Heart right ventricle (tissue), 16 donors: ENCODE measurements at regions not wholly inside any gene's neighbourhood (a gene's known extent, or its start where the extent isn't known, plus 50 kb on each side); places are given as distances from the start of the nearest gene placed in this dataset.
"Not testable (repeated sequence)": the region's sequence is repeated elsewhere in the genome, so short reads cannot be mapped to it uniquely, and the experiment has no call there.

ENCODE experiments used
- ATAC-seq, 8 donors: fragments of 200-7000 bp; cut with Tn5 transposase; one replicate each; pipeline ENCODE4 v1.9.1; 2020; ENCODE audit warnings: mild to moderate bottlenecking in 8 of 8, moderate library complexity in 8 of 8, moderate number of reproducible peaks in 1 of 8
- DNase-seq, 2 donors: peaks; one replicate each; pipeline ENCODE4 v3.0.0-alpha.2; 2020
- H3K27ac ChIP-seq, 10 donors: fragments of 200-600 bp; sonication (generic) in 2 of 10; one replicate each; pipeline versions ENCODE4 v1.5.0 to v1.8.0; 2020 to 2022; ENCODE audit warnings: mild to moderate bottlenecking in 3 of 10
- H3K27me3 ChIP-seq, 7 donors: fragments of 200-600 bp; one replicate each; pipeline ENCODE4 v1.8.0; 2021 to 2022; ENCODE audit warnings: mild to moderate bottlenecking in 2 of 7
- H3K36me3 ChIP-seq, 9 donors: fragments of 200-600 bp; sonication (generic) in 1 of 9; one replicate each; pipeline versions ENCODE4 v1.5.0 to v1.8.0; 2020 to 2022; ENCODE audit warnings: mild to moderate bottlenecking in 2 of 9
- H3K4me1 ChIP-seq, 9 donors: fragments of 200-600 bp; sonication (generic) in 1 of 9; one replicate each; pipeline versions ENCODE4 v1.5.0 to v1.8.0; 2020 to 2022; ENCODE audit warnings: mild to moderate bottlenecking in 4 of 9
- H3K4me3 ChIP-seq, 10 donors: fragments of 200-600 bp; sonication (generic) in 2 of 10; one replicate each; pipeline versions ENCODE4 v1.5.0 to v1.8.0; 2020 to 2022; ENCODE audit warnings: mild to moderate bottlenecking in 7 of 10, moderate library complexity in 2 of 10
- H3K9me3 ChIP-seq, 11 donors: fragments of 200-600 bp in 10 of 11; sonication (generic) in 2 of 11; one replicate each; pipeline versions ENCODE4 v1.5.0 to v1.8.0; 2013 to 2022; ENCODE audit warnings: mild to moderate bottlenecking in 2 of 11, control low read depth in 1 of 11, moderate library complexity in 1 of 11
- whole genome bisulfite sequencing, 2 donors: extraction: QIAGEN DNeasy Blood & Tissue Kit; methylation state at CpG; one replicate each; pipeline ENCODE4 v1.1.7; 2013; ENCODE audit warnings: inconsistent platforms in 1 of 2; 5-methylcytosine and 5-hydroxymethylcytosine counted together
- intact Hi-C, 10 donors: fragments of 100-400 bp; cut with DNase I; formaldehyde crosslinking; loops; one replicate each; pipeline versions ENCODE4 v1.11.1 to v1.14.2; 2022
- TF ChIP-seq, protein P1 (sequence below), 9 donors: fragments of 200-600 bp; sonication (generic) in 2 of 9; IDR thresholded peaks; one replicate each; pipeline versions ENCODE4 v1.5.0 to v1.8.0; 2021 to 2022; ENCODE audit warnings: antibody characterized with exemption in 9 of 9, mild to moderate bottlenecking in 5 of 9, moderate library complexity in 1 of 9
- donor health status: Arrhythmogenic right ventricular cardiomyopathy.
- donor health status: ischemic (EF 13 %, LVEDD 7.1; RV severe dilation, severe dysfunction).
- donor health status: healthy with polysubstance abuse.
- donor health status: DM: no; HTN: yes; CAD: no.
- donor health status: DM: no; HTN: no; CAD: no.
- donor health status: ischemic (EF 25% LVEDD 6.9; RV normal size, moderate dysfunction).
- donor health status: ischemic (EF 25% LVEDD 5.7; RV mildly dilated, moderate dysfunction).
- donor health status: healthy.
- donor health status: DM: yes; HTN: yes; CAD: no.
- donor health status: Ischemic cardiomyopathy.
- donor health status: ischemic (EF 35%, LVEDD 5.7; RV mildly dilated, moderate dysfunction).
- donor health status: nonischemic (EF 11% LVEDD 7.7; RV severe dilation, severe dysfunction).
- donor health status: DM: yes; HTN: yes; CAD: no.
- donor health status: PGD.
- donor health status: ischemic (EF 29% LVEDD 5.4; RV normal size, mild dysfunction).
- donor health status: nonischemic (EF 23%, LVEDD 6.1; RV moderate dilation, normal function).

DNA sequence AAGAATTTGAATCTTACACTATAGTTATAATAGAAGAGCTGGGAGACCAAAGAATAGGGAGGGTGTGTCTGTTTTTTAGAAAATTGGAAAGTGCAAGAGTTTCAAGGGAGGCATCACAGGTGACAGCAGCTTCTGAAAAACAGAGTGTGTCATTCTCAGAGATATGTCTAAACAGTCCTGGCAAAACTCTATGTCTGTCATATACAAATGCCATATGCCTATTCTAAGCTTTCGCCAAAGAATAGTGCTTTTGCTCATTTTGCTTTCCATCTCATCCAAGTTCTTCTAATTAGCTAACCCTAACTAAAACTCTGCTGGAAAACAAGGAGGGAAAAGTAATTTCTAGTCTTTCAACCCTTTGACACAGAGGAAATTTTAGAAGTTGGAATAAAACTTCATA is 388.0 kb upstream of the TYRP1 start:
- ATAC-seq (no peak), DNase-seq (no peak)
- no peak overlapping the region for H3K4me3 ChIP-seq
- intact Hi-C loops: loop anchor here in 1 of 10 donors (10.0 kb wide), 1 partner anchor 60 kb away; no protein-coding TSS in a partner anchor
- TF ChIP-seq, protein P1, sequence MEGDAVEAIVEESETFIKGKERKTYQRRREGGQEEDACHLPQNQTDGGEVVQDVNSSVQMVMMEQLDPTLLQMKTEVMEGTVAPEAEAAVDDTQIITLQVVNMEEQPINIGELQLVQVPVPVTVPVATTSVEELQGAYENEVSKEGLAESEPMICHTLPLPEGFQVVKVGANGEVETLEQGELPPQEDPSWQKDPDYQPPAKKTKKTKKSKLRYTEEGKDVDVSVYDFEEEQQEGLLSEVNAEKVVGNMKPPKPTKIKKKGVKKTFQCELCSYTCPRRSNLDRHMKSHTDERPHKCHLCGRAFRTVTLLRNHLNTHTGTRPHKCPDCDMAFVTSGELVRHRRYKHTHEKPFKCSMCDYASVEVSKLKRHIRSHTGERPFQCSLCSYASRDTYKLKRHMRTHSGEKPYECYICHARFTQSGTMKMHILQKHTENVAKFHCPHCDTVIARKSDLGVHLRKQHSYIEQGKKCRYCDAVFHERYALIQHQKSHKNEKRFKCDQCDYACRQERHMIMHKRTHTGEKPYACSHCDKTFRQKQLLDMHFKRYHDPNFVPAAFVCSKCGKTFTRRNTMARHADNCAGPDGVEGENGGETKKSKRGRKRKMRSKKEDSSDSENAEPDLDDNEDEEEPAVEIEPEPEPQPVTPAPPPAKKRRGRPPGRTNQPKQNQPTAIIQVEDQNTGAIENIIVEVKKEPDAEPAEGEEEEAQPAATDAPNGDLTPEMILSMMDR (IDR thresholded peaks at IDR 0.05): no peak
- H3K36me3 ChIP-seq: no peaks in the 10 kb centered on the region
- no peaks in the 10 kb centered on the region for H3K27me3 ChIP-seq
- H3K4me1 ChIP-seq: no peaks in the 10 kb centered on the region
- WGBS, 2 donors: 92 to 94% methylated on average over 1 of the region's 1 CpG
- peaks cover 0 to 12% (median 5%) of the 10 kb centered on the region in 11 donors for H3K9me3 ChIP-seq
- H3K27ac ChIP-seq: no peak overlapping the region

DNA sequence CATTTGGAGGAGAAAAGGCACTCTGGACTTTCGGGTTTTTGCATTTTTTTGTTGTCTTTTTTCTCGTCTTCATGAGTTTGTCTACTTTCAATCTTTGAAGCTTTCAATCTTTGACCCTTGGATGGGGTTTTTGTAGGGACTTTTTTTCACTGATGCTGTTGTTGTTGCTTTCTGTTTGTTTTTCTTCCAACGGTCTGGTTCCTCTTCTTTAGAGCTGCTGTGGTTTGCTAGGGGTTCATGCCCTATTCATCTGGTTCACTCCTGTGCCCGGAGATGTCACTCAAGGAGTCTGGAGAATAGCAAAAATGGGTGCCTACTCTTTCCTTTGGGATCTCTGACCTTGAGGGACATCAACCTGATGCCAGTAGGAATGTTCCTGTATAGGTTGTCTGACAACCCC is 378.6 kb upstream of the TYRP1 start:
- intact Hi-C loops: no loop called here
- Histone ChIP-seq H3K27ac (no peak overlapping the region), H3K4me3 (no peak overlapping the region), H3K9me3 (peaks cover 0 to 36% (median 7%) of the 10 kb centered on the region in 11 donors), H3K4me1 (no peaks in the 10 kb centered on the region), H3K27me3 (no peaks in the 10 kb centered on the region), H3K36me3 (no peaks in the 10 kb centered on the region)
- TF ChIP-seq, protein P1 (IDR thresholded peaks at IDR 0.05): no peak
- ATAC-seq (no peak), DNase-seq (no peak)
- 74 to 75% methylated on average over 4 of the region's 4 CpGs for WGBS, 2 donors

DNA sequence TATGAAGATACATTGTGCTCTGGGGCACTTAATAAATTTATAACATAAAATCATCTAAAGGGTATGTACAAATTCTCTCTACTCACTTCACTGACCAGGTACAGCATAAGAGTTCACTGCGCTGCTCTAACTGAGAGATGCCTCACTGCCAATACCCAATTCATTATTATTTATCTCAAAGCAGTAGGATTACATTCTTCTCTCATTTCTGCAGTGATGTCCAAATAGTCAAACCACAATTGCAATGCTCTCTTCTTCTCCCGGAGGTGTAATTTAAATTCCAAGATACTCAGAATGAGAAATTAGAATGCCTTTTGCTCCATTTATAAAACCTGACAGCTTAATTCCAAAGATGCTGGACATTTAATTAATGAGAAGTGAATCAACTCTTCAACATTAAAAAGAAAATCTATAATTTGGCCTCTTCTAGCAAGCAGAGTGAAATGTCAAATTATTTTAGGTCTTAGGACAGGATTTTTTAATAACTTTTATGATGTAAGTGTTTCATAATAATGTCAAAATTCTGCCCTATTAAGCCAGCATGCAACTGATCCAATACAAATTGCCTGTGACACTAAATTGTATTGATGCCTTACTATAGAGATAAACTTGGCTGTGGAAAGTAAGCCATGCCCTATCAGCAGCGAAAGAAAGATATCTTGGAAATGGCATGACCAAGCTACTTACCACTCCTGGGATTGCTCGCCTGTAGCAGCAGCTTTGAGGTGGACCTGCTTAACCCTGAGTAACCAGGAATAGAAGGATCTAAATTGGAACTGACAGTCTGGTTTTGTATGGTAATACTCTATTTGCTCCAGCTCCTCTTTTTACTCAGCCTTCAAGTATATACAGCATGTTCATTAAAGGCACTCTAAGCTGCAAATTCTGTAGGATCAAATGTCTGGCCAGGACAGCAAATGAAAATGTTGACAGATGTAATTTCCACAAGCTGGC is 374.2 kb upstream of the TYRP1 start:
- Histone ChIP-seq H3K4me1 (no peaks in the 10 kb centered on the region), H3K4me3 (no peak overlapping the region), H3K36me3 (no peaks in the 10 kb centered on the region), H3K9me3 (peaks cover 0 to 6% (median 0%) of the 10 kb centered on the region in 11 donors), H3K27me3 (no peaks in the 10 kb centered on the region), H3K27ac (no peak overlapping the region)
- no peak for DNase-seq
- intact Hi-C loops: no loop called here
- TF ChIP-seq, protein P1 (IDR thresholded peaks at IDR 0.05): no peak
- no peak for ATAC-seq
- 53 to 61% methylated on average over 4 of the region's 4 CpGs for WGBS, 2 donors

DNA sequence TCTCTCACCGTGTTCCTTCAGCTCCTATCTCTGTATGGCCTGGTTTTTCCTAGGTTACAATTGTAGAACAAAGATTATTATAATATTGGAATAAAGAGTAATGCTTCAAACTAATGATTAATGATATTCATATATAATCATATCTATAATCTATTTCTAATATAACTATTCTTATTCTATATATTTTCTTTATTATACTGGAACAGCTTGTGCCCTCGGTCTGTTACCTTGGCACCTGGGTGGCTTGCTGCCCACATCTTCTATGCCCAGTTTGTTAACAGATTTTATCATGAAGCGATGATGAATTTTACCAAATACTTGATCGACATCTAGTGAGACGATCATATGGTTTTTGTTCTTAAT is 363.6 kb upstream of the TYRP1 start:
- DNase-seq (no peak), ATAC-seq (no peak)
- no peak overlapping the region for H3K4me3 ChIP-seq
- WGBS, 2 donors: 65 to 67% methylated on average over 5 of the region's 5 CpGs
- intact Hi-C loops: no loop called here
- H3K9me3 ChIP-seq: no peaks in the 10 kb centered on the region
- H3K4me1 ChIP-seq: peaks cover 0 to 4% (median 0%) of the 10 kb centered on the region in 9 donors
- H3K27ac ChIP-seq: no peak overlapping the region
- TF ChIP-seq, protein P1 (IDR thresholded peaks at IDR 0.05): peak in 1 of 9 donors; percentile 8
- H3K36me3 ChIP-seq: no peaks in the 10 kb centered on the region
- peaks cover 0 to 3% (median 0%) of the 10 kb centered on the region in 7 donors for H3K27me3 ChIP-seq

DNA sequence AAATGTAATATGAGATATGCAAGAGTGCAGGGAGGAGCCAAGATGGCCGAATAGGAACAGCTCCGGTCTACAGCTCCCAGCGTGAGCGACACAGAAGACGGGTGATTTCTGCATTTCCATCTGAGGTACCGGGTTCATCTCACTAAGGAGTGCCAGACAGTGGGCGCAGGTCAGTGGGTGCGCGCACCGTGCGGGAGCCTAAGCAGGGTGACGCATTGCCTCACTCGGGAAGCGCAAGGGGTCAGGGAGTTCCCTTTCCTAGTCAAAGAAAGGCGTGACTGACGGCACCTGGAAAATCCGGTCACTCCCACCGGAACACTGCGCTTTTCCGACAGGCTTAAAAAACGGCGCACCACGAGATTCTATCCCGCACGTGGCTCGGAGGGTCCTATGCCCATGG is 359.2 kb upstream of the TYRP1 start:
- not testable (repeated sequence) for H3K36me3 ChIP-seq, H3K4me1 ChIP-seq, ATAC-seq

More for the DNA sequence above, 359.2 kb upstream of the TYRP1 start:
- H3K27me3 ChIP-seq, H3K9me3 ChIP-seq, H3K4me3 ChIP-seq, DNase-seq, intact Hi-C loops, H3K27ac ChIP-seq: not testable (repeated sequence)
- WGBS, 2 donors: 84 to 86% methylated on average over 22 of the region's 26 CpGs
